ENCODE measurements at regions not wholly inside any gene's neighbourhood (a gene's known extent, or its start where the extent isn't known, plus 50 kb on each side); places are given as distances from the start of the nearest gene placed in this dataset.

DNA sequence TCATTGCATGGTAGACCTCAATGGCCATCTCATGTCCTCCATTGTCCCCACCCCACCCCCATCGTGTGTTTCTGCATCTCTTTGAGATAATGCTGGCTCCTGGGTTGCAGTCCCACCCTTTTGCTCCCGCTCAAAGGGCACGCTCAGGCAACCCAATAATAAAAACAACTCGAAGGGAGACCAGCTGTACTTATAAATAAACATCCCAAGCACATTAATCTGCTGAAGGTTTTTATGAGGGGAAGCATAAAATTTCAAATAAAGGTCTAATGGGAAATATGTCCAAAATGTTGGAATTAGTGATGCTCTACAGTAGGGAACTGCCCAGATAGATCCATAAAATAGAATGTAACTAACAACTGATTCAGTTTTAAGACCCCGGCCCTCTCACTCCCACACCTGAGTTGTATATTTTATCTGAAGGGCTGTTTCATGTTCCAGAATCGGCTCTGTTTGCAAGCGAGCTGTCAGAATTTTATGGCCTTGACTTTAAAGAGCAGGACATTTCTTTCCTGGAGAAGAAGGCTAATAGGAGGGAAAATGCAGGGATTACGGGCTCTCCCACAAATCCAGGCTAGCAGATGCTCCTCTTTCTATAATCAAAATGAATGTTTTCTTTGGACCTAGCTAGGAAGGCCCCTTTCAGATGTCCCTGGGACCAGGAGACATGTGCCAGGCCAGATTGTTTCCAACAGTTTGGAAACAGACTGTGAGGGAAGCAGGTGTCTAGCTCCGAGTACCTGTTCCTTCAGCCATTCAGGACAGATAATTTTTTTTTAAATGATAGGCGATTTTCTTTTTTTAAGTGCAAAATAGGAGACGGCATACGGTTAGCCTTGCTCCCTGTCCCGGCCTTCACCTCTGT, 103.7 kb downstream of the APOB start:
- ATAC-seq (no peak), DNase-seq (no peak)
- Histone ChIP-seq H3K4me1 (no peaks in the 10 kb centered on the region), H3K9me3 (no peaks in the 10 kb centered on the region), H3K27ac (no peak overlapping the region), H3K27me3 (no peaks in the 10 kb centered on the region), H3K4me3 (no peak overlapping the region), H3K36me3 (replicated peaks in 1 of 2; ENCODE audit: insufficient read depth in 1 of 2, low read depth in 2 of 2) (no peaks in the 10 kb centered on the region)
- TF ChIP-seq, protein P1, sequence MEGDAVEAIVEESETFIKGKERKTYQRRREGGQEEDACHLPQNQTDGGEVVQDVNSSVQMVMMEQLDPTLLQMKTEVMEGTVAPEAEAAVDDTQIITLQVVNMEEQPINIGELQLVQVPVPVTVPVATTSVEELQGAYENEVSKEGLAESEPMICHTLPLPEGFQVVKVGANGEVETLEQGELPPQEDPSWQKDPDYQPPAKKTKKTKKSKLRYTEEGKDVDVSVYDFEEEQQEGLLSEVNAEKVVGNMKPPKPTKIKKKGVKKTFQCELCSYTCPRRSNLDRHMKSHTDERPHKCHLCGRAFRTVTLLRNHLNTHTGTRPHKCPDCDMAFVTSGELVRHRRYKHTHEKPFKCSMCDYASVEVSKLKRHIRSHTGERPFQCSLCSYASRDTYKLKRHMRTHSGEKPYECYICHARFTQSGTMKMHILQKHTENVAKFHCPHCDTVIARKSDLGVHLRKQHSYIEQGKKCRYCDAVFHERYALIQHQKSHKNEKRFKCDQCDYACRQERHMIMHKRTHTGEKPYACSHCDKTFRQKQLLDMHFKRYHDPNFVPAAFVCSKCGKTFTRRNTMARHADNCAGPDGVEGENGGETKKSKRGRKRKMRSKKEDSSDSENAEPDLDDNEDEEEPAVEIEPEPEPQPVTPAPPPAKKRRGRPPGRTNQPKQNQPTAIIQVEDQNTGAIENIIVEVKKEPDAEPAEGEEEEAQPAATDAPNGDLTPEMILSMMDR (IDR thresholded peaks at IDR 0.05): no peak
- TF ChIP-seq POLR2A (IDR thresholded peaks at IDR 0.05): no peak
- intact Hi-C loops (cut with DNase I): no loop called here
- WGBS, 2 donors: 57 to 67% methylated on average over 13 of the region's 13 CpGs

DNA sequence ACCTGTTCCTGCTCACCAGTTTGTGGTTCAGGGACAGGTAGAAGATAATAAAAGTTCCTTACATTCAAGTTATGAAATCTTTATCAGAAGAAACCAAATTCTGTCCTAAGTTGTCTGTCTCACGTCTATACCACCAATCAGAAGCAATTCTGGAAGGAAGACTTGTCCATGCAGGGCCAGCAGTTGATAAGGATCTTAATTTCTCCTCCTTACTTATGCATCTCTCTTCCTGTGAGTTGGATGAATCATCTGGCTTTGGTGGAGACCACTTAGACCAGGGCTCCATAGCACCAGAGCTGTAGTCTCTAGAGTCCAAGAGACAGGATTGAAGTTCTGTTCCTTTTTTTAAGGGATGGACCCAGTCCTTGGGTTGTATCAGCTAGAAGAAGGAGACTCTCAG, 106.5 kb downstream of the APOB start:
- TF ChIP-seq, protein P1 (IDR thresholded peaks at IDR 0.05): no peak
- TF ChIP-seq POLR2A (IDR thresholded peaks at IDR 0.05): no peak
- no peak overlapping the region for H3K4me3 ChIP-seq
- no peaks in the 10 kb centered on the region for H3K36me3 ChIP-seq (replicated peaks in 1 of 2; ENCODE audit: insufficient read depth in 1 of 2, low read depth in 2 of 2)
- DNase-seq: no peak
- no peaks in the 10 kb centered on the region for H3K9me3 ChIP-seq
- H3K27ac ChIP-seq: no peak overlapping the region
- H3K4me1 ChIP-seq: no peaks in the 10 kb centered on the region
- 50 to 58% methylated on average over 1 of the region's 1 CpG for WGBS, 2 donors
- intact Hi-C loops (cut with DNase I): no loop called here
- no peak for ATAC-seq
- H3K27me3 ChIP-seq: no peaks in the 10 kb centered on the region

DNA sequence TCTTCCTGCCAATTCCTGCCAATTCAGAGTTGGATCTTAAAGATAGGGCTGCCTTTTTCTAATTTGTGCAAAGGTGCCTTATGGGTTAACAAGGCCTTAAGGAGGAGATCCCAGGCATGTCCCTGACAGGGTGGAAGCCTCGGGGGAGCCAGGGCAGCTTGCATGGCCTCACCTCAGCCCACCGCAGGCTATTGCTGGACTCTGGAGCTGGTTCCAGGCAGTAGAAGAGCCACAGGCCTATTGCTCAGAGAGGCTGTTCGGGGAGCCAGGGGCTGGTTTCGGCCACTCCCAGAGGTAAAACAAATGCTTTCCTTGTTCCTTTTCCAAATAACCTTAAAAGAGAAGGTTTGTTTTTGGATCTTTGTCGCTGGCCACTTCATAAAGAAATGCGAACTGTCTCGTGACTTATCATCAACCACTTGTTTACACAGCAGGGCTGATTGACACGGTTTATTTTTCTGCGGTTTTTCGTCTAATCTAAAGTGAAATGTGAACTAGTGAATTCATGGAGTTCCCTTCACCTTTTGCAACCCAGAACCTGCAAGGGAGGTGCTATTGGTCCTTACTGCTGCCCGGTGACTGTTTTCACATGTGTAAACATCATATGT, 108.6 kb downstream of the APOB start:
- no peaks in the 10 kb centered on the region for H3K9me3 ChIP-seq
- ATAC-seq: no peak
- no peaks in the 10 kb centered on the region for H3K27me3 ChIP-seq
- no peaks in the 10 kb centered on the region for H3K4me1 ChIP-seq
- H3K36me3 ChIP-seq (replicated peaks in 1 of 2; ENCODE audit: insufficient read depth in 1 of 2, low read depth in 2 of 2): no peaks in the 10 kb centered on the region
- intact Hi-C loops (cut with DNase I): no loop called here
- WGBS, 2 donors: 21 to 36% methylated on average over 8 to 11 of the region's 11 CpGs
- no peak overlapping the region for H3K27ac ChIP-seq
- TF ChIP-seq POLR2A (IDR thresholded peaks at IDR 0.05): no peak
- TF ChIP-seq, protein P1 (IDR thresholded peaks at IDR 0.05): no peak
- no peak overlapping the region for H3K4me3 ChIP-seq
- no peak for DNase-seq

DNA sequence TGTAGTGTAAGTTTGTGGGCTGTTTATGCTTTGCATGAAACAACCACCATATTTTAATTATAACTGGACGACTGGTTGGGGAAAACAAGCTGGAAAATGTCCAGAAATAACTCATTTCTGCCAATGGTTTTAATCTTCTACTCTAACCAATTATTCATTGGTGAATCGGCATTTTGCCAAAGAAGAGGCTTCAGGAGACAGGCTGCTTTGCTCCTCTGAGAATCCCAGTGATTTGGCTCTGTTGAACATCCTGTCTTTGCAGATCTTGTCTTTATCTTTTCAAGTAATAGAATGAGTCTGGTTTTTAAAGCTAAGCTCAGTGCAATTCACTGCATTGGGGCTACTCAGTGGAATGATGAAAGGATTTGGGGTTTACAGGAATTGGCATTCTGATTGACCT, 109.6 kb downstream of the APOB start:
- ATAC-seq (no peak), DNase-seq (no peak)
- TF ChIP-seq, protein P1 (IDR thresholded peaks at IDR 0.05): no peak
- TF ChIP-seq POLR2A (IDR thresholded peaks at IDR 0.05): no peak
- intact Hi-C loops (cut with DNase I): no loop called here
- no peak overlapping the region for H3K4me3 ChIP-seq
- no peaks in the 10 kb centered on the region for H3K9me3 ChIP-seq
- no peak overlapping the region for H3K27ac ChIP-seq
- H3K36me3 ChIP-seq (replicated peaks in 1 of 2; ENCODE audit: insufficient read depth in 1 of 2, low read depth in 2 of 2): no peaks in the 10 kb centered on the region
- H3K4me1 ChIP-seq: no peaks in the 10 kb centered on the region
- H3K27me3 ChIP-seq: no peaks in the 10 kb centered on the region
- WGBS, 2 donors: 32 to 33% methylated on average over 2 of the region's 2 CpGs
